ENCODE measurements at regions not wholly inside any gene's neighbourhood (a gene's known extent, or its start where the extent isn't known, plus 50 kb on each side); places are given as distances from the start of the nearest gene placed in this dataset.

GRCh38 chr1:198838022-198838342 lies 199.1 kb downstream of the PTPRC start:
- TF ChIP-seq TOX (CRISPR knock-in tag; IDR thresholded peaks at IDR 0.05; ENCODE audit: borderline replicate concordance) (no peak), ARNTL (CRISPR knock-in tag; IDR thresholded peaks at IDR 0.05; ENCODE audit: borderline replicate concordance, low read depth) (no peak), SNAI2 (CRISPR knock-in tag; IDR thresholded peaks at IDR 0.05) (no peak), RARB (CRISPR knock-in tag; IDR thresholded peaks at IDR 0.05) (no peak), PPARA (CRISPR knock-in tag; IDR thresholded peaks at IDR 0.05; ENCODE audit: borderline replicate concordance) (no peak), CSDC2 (CRISPR knock-in tag; IDR thresholded peaks at IDR 0.05) (no peak), PATZ1 (CRISPR knock-in tag; IDR thresholded peaks at IDR 0.05; ENCODE audit: borderline replicate concordance) (no peak), ZC3H10 (CRISPR knock-in tag; IDR thresholded peaks at IDR 0.05) (no peak), TCF4 (CRISPR knock-in tag; IDR thresholded peaks at IDR 0.05; ENCODE audit: borderline replicate concordance) (no peak), ZNF565 (CRISPR knock-in tag; conservative IDR thresholded peaks at IDR 0.05; ENCODE audit: low read depth) (no peak), ESRRG (CRISPR knock-in tag; IDR thresholded peaks at IDR 0.05) (no peak), GLIS3 (CRISPR knock-in tag; IDR thresholded peaks at IDR 0.05) (no peak), OSR1 (CRISPR knock-in tag; IDR thresholded peaks at IDR 0.05) (no peak), ISL1 (CRISPR knock-in tag; IDR thresholded peaks at IDR 0.05) (no peak), CREB5 (CRISPR knock-in tag; IDR thresholded peaks at IDR 0.05; ENCODE audit: low read depth) (no peak), ZNF70 (CRISPR knock-in tag; IDR thresholded peaks at IDR 0.05) (no peak), ZFP3 (CRISPR knock-in tag; IDR thresholded peaks at IDR 0.05) (no peak), ZNF8 (CRISPR knock-in tag; IDR thresholded peaks at IDR 0.05) (no peak)
- ATAC-seq = no peak

- no peak for TF ChIP-seq PPARA (CRISPR knock-in tag; IDR thresholded peaks at IDR 0.05; ENCODE audit: borderline replicate concordance)
- TF ChIP-seq ZC3H10 (CRISPR knock-in tag; IDR thresholded peaks at IDR 0.05) = no peak
- TF ChIP-seq GLIS3 (CRISPR knock-in tag; IDR thresholded peaks at IDR 0.05) = no peak
- no peak for TF ChIP-seq TSHZ2 (CRISPR knock-in tag; IDR thresholded peaks at IDR 0.05)
- no peak for TF ChIP-seq TCF4 (CRISPR knock-in tag; IDR thresholded peaks at IDR 0.05; ENCODE audit: borderline replicate concordance)
- TF ChIP-seq ZFP30 (CRISPR knock-in tag; IDR thresholded peaks at IDR 0.05) = no peak
- TF ChIP-seq CSDC2 (CRISPR knock-in tag; IDR thresholded peaks at IDR 0.05) = no peak
- no peak for TF ChIP-seq OSR1 (CRISPR knock-in tag; IDR thresholded peaks at IDR 0.05)
- no peak for TF ChIP-seq CREB5 (CRISPR knock-in tag; IDR thresholded peaks at IDR 0.05; ENCODE audit: low read depth)
- TF ChIP-seq SNAI2 (CRISPR knock-in tag; IDR thresholded peaks at IDR 0.05) = no peak
- TF ChIP-seq TOX (CRISPR knock-in tag; IDR thresholded peaks at IDR 0.05; ENCODE audit: borderline replicate concordance) = no peak
- TF ChIP-seq ISL1 (CRISPR knock-in tag; IDR thresholded peaks at IDR 0.05) = no peak
- TF ChIP-seq PATZ1 (CRISPR knock-in tag; IDR thresholded peaks at IDR 0.05; ENCODE audit: borderline replicate concordance) = no peak
- TF ChIP-seq ARNTL (CRISPR knock-in tag; IDR thresholded peaks at IDR 0.05; ENCODE audit: borderline replicate concordance, low read depth) = no peak
- no peak for TF ChIP-seq ZNF565 (CRISPR knock-in tag; conservative IDR thresholded peaks at IDR 0.05; ENCODE audit: low read depth)
- no peak for TF ChIP-seq BACH2 (CRISPR knock-in tag; IDR thresholded peaks at IDR 0.05; ENCODE audit: borderline replicate concordance)
- no peak for TF ChIP-seq ZFP3 (CRISPR knock-in tag; IDR thresholded peaks at IDR 0.05)
- TF ChIP-seq ESRRG (CRISPR knock-in tag; IDR thresholded peaks at IDR 0.05) = no peak
- no peak for TF ChIP-seq ZNF70 (CRISPR knock-in tag; IDR thresholded peaks at IDR 0.05)
- no peak for TF ChIP-seq POU6F1 (CRISPR knock-in tag; IDR thresholded peaks at IDR 0.05; ENCODE audit: borderline replicate concordance, low read depth)
- ATAC-seq = no peak
Measured at GRCh38 chr1:198841477-198841876, 202.6 kb downstream of the PTPRC start.
